Skeletal muscle tissue (tissue), 3 donors: ENCODE measurements at regions not wholly inside any gene's neighbourhood (a gene's known extent, or its start where the extent isn't known, plus 50 kb on each side); places are given as distances from the start of the nearest gene placed in this dataset.
"Not testable (repeated sequence)": the region's sequence is repeated elsewhere in the genome, so short reads cannot be mapped to it uniquely, and the experiment has no call there.

ENCODE experiments used
- H3K27ac ChIP-seq: one replicate; pipeline ENCODE4 v1.7.0; 2013; ENCODE audit warnings: mild to moderate bottlenecking, low read depth, low read length, inconsistent platforms
- H3K27me3 ChIP-seq, 3 donors: one replicate each; pipeline ENCODE4 v1.7.0; 2013; ENCODE audit warnings: low read length in 3 of 3; ENCODE audit not compliant: control insufficient read depth in 3 of 3, insufficient read depth in 3 of 3
- H3K36me3 ChIP-seq, 3 donors: one replicate each; pipeline ENCODE4 v1.7.0; 2013; ENCODE audit warnings: low read length in 3 of 3; ENCODE audit not compliant: control insufficient read depth in 3 of 3, insufficient read depth in 3 of 3
- H3K4me1 ChIP-seq, 3 donors: one replicate each; pipeline ENCODE4 v1.7.0; 2013; ENCODE audit warnings: low read length in 3 of 3, mild to moderate bottlenecking in 3 of 3; ENCODE audit not compliant: control insufficient read depth in 3 of 3, insufficient read depth in 3 of 3
- H3K4me3 ChIP-seq, 3 donors: one replicate each; pipeline ENCODE4 v1.7.0; 2013; ENCODE audit warnings: low read length in 3 of 3
- H3K9ac ChIP-seq, 3 donors: one replicate each; pipeline ENCODE4 v1.7.0; 2013; ENCODE audit warnings: low read length in 3 of 3, mild to moderate bottlenecking in 3 of 3, moderate library complexity in 2 of 3, low read depth in 1 of 3
- H3K9me3 ChIP-seq, 3 donors: one replicate each; pipeline ENCODE4 v1.7.0; 2013; ENCODE audit warnings: low read length in 3 of 3; ENCODE audit not compliant: control insufficient read depth in 3 of 3
- donor health status: Osteomylitis.

DNA sequence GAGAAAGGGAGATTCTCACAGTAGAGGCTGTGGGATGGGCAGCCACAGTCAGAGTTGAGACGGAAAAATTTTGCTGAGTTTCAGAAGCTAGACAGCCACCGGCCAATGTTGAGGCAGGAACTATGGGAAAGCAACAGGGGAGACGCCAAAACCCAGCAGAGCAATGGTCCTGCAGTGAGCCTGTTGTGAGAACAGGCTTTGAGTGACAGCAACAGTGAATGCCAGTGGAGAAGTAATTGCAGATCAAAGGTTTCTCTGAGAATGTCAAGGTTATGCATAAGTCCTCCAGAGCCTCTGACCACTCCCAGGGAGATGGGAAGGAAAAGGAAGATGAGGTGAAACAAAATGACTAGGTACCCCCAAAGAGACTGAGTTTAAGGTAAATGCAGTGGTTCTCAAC lies 54.2 kb upstream of the DAAM1 start:
- Histone ChIP-seq H3K9me3 (no peaks in the 10 kb centered on the region), H3K27ac (no peak overlapping the region), H3K4me3 (no peak overlapping the region), H3K36me3 (no peaks in the 10 kb centered on the region), H3K4me1 (no peaks in the 10 kb centered on the region), H3K27me3 (no peaks in the 10 kb centered on the region), H3K9ac (no peak overlapping the region)

DNA sequence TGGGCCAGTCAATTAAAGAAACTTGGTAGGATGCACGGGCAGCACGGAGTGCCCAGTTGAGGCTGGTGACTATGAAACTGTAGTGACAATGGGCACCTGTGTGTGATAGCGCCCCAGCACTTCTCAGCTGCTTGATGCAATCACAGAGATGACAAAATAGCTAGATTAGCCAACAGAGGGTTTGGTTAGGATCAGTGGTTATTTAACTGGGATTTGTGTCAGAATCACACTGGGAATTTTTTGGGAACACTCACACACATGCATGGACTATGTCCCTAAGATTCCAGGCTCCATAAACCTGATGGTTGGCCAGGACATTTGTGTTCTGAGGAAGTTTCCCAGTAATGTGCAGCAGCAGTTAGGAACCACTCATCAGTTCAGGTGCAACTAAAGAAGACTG lies 51.2 kb upstream of the DAAM1 start:
- Histone ChIP-seq H3K9ac (no peak overlapping the region), H3K4me1 (no peaks in the 10 kb centered on the region), H3K27ac (no peak overlapping the region), H3K27me3 (no peaks in the 10 kb centered on the region), H3K36me3 (no peaks in the 10 kb centered on the region), H3K9me3 (no peaks in the 10 kb centered on the region), H3K4me3 (no peak overlapping the region)

DNA sequence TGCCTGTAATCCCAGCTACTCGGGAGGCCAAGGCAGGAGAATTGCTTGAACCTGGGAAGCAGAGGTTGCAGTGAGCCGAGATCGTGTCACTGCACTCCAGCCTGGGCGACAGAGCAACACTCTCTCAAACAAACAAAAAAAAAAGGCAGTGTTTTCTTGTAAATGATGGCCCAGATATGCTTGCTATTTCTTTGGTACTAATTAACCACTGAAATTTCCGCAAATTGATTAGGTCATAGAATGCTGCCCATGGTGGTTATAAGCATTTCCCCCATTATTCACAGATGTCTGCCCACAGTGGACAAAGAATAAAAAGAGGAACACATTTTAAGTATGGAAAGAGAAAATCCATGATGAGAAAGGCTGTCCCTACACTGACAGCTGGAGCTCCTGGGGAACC lies 49.9 kb upstream of the DAAM1 start:
- H3K9ac ChIP-seq, H3K27me3 ChIP-seq, H3K27ac ChIP-seq, H3K4me1 ChIP-seq, H3K36me3 ChIP-seq, H3K9me3 ChIP-seq, H3K4me3 ChIP-seq: not testable (repeated sequence)
